OCI-LY7 (cell line): ENCODE measurements at regions not wholly inside any gene's neighbourhood (a gene's known extent, or its start where the extent isn't known, plus 50 kb on each side); places are given as distances from the start of the nearest gene placed in this dataset.

Experiments used
- CTCF ChIP-seq: fragments of 200-600 bp; sonication (generic); conservative IDR thresholded peaks from 2 replicates; pipeline ENCODE4 v1.5.1; 2014; ENCODE audit warnings: mild to moderate bottlenecking, antibody characterized with exemption, low read length, moderate library complexity, mixed read lengths
- EZH2phosphoT487 ChIP-seq: fragments of 200-600 bp; sonication (generic); IDR thresholded peaks from 2 replicates; pipeline ENCODE4 v1.6.1; 2018; ENCODE audit warnings: low read depth, borderline replicate concordance, mild to moderate bottlenecking, mixed run types, antibody characterized with exemption, low read length, moderate library complexity, mixed read lengths

GRCh38 chr7:142620402-142620801 is 128.9 kb upstream of the PRSS1 start:
- TF ChIP-seq CTCF (no peak), EZH2phosphoT487 (no peak)
